Mononuclear cell (primary cell): ENCODE measurements at regions not wholly inside any gene's neighbourhood (a gene's known extent, or its start where the extent isn't known, plus 50 kb on each side); places are given as distances from the start of the nearest gene placed in this dataset.

Source experiments
- H3K27me3 ChIP-seq: 2 replicates; pipeline ENCODE4 v1.6.0; 2011; ENCODE audit warnings: low read length, control low read depth; ENCODE audit not compliant: insufficient read depth
- H3K4me1 ChIP-seq: 2 replicates; pipeline ENCODE4 v1.5.1; 2011; ENCODE audit warnings: mild to moderate bottlenecking, low read length, control low read depth; ENCODE audit not compliant: insufficient read depth
- H3K4me3 ChIP-seq: 2 replicates; pipeline ENCODE4 v1.5.1; 2011; ENCODE audit warnings: mild to moderate bottlenecking, low read length, moderate library complexity
- H3K9me3 ChIP-seq: 2 replicates; pipeline ENCODE4 v1.5.1; 2011; ENCODE audit warnings: low read depth, mild to moderate bottlenecking, control low read depth, low read length

DNA sequence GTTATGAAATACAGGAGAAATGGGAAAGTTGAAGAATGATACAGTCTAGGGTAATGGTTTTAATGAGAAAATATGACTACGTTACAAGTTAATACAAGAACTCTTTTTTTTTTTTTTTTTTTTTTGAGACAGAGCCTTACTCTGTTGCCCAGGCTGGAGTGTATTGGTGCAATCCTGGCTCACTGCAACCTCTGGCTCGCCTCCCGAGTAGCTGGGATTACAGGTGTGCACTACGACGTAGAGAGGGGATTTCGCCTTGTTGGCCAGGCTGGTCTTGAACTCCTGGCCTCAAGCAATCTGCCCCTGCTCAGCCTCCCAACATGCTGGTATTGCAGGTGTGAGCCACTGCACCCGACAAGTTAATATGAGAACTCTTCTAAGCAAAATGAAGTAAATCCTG, 77.1 kb upstream of the SELENOP start:
- Histone ChIP-seq H3K9me3 (no peaks in the 10 kb centered on the region), H3K27me3 (peaks cover 2% of the 10 kb centered on the region), H3K4me1 (no peaks in the 10 kb centered on the region), H3K4me3 (no peak overlapping the region)

GRCh38 chr5:42887575-42887974, 75.9 kb upstream of the SELENOP start:
- Histone ChIP-seq H3K9me3 (no peaks in the 10 kb centered on the region), H3K4me1 (no peaks in the 10 kb centered on the region), H3K4me3 (no peak overlapping the region), H3K27me3 (peaks cover 2% of the 10 kb centered on the region)

DNA sequence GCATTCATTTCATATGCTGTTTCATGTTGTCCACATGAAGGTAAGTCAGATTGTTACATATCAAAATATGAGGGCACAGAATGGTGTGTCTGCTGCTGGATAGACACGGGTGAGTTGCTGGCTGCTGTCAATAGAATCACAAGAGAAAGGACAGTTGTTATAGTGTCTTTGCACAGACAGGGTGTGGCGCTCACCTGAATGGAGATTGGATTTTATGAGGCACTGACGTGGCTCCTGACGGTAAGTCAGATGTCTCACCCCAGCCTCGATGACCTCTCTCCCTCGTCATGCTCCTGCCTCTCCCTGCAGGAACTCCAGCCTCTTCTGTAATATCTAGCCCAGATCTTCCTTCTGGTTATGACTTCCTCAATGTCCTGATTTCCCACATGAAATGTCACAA, 75.4 kb upstream of the SELENOP start:
- no peaks in the 10 kb centered on the region for H3K4me1 ChIP-seq
- no peaks in the 10 kb centered on the region for H3K9me3 ChIP-seq
- no peak overlapping the region for H3K4me3 ChIP-seq
- H3K27me3 ChIP-seq = peaks cover 2% of the 10 kb centered on the region

GRCh38 chr5:42886635-42887034, 74.9 kb upstream of the SELENOP start:
- H3K4me1 ChIP-seq = no peaks in the 10 kb centered on the region
- H3K9me3 ChIP-seq = no peaks in the 10 kb centered on the region
- peaks cover 2% of the 10 kb centered on the region for H3K27me3 ChIP-seq
- H3K4me3 ChIP-seq = no peak overlapping the region

DNA sequence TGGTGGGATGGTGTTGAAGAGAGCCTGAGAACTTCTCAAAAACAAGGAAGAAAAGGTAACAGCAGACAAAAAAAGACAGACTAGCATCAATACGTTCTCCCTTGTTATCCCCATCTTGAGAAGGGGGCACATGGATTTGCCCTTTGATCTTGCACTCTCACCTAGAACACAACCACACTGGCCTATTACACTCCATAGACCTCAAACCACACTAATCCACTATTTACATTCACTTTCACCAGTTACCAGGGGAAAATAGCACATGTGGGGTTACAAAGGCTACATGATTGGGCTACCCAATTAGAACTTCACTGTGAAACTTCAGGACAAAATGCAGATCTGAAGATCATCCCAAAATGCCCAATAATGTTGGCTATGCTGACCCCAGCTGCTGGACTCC, 72.6 kb upstream of the SELENOP start:
- Histone ChIP-seq H3K4me3 (no peak overlapping the region), H3K27me3 (peaks cover 2% of the 10 kb centered on the region), H3K4me1 (no peaks in the 10 kb centered on the region), H3K9me3 (no peaks in the 10 kb centered on the region)

DNA sequence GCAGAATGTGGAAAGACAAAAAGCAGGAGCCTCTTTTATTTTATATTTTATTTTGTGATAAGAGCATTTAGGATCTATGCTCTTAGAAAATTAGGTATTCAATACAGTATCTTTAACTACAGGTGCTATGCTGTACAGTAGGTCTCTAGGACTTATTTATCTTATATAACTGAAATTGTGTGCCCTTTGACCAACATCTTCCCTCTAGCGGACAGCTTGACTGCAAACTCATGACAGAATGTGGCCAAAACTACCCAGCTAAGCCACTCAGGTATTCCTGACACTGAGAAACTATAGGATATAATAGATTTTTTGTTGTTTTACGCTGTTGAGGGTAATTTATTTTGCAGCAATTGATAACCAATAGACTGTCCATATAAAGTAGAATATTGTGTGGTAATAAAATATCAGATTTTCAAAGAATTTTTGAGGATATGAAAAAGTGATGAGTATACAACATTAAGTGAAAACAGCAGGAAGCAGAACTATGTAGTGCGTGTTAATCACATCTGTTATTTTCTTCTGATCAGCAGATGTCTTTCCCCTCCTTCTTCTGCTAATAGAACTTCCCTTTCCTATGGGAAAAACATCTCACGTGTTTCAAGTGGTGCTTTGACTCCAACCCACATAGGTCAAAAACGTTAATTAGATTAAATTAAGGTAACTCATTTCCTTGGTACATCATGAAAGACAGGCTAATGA, 69.9 kb upstream of the SELENOP start:
- Histone ChIP-seq H3K27me3 (no peaks in the 10 kb centered on the region), H3K9me3 (no peaks in the 10 kb centered on the region), H3K4me3 (no peak overlapping the region), H3K4me1 (no peaks in the 10 kb centered on the region)

DNA sequence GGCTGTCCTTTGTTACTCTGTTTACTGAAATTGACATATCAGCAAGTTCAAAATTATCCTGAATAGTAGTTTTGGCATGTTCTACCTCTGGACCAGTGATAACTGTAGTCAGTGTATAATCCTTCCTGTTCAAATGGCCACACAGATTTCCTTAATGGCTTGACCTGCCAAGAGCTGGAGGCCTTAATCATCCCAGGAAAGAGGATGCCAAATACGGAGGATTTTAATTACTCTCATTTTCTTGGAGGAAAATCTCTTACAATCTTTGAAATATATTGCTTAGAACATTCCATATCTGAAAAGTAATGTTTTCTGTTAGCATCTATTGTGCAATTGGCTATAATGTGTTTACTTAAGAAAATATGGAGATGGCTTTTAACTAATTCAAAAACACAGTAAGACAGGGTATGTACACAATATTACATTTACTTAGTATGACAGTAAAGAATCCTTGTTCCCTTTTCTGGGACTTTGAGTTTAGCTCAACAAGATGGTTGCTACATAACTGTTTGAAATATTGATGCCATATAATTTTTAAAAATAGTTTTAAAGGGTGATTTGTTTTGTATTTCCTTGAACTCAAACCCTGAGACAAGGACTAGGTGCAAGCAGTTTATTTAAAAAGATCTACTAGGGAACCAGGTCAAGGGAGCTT, 68.9 kb upstream of the SELENOP start:
- Histone ChIP-seq H3K9me3 (no peaks in the 10 kb centered on the region), H3K4me1 (peaks cover 4% of the 10 kb centered on the region), H3K27me3 (no peaks in the 10 kb centered on the region), H3K4me3 (no peak overlapping the region)

- Histone ChIP-seq H3K27me3 (no peaks in the 10 kb centered on the region), H3K9me3 (no peaks in the 10 kb centered on the region), H3K4me1 (peaks cover 6% of the 10 kb centered on the region), H3K4me3 (no peak overlapping the region)
Measured at GRCh38 chr5:42879291-42879690, 67.6 kb upstream of the SELENOP start.

DNA sequence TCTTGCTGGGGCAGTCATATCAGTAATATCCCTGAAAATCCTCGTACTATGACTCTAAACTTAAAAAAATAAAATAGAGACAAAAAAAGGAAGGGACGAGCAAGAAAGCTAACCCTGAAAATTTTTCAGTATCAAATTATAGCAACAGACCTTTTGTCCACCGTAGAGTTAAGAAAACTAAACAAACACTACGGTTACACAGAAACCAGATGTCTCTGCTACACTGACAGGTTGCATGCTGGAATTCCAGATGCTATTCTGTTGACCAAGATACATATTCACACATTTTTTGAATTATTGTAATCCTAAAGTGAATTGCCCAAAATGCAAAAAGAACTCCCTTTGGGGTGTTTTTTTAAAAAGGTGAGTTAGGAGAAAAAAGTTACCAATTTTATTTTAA, 66.9 kb upstream of the SELENOP start:
- Histone ChIP-seq H3K4me3 (no peak overlapping the region), H3K9me3 (no peaks in the 10 kb centered on the region), H3K4me1 (peaks cover 6% of the 10 kb centered on the region), H3K27me3 (no peaks in the 10 kb centered on the region)

DNA sequence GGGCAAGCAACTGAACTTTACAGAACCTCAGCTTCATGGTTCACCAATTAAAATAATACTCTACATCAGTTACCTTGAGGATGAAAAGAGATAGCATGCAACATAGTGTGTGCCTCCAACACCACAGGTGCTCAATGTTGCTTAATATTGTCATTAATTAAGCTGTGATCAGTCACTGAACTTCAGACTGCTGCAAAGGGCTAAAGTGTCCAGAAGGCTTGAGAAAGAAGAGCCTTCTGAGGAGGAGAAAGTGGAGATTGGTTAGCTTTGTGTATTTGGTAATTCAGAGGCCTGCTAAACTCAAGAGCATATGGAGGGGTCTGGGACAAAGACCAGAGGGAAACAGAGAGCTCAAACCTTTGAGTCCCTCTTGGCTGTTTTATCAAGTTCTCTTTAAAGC, 66.3 kb upstream of the SELENOP start:
- Histone ChIP-seq H3K4me1 (peaks cover 6% of the 10 kb centered on the region), H3K9me3 (no peaks in the 10 kb centered on the region), H3K27me3 (no peaks in the 10 kb centered on the region), H3K4me3 (no peak overlapping the region)

DNA sequence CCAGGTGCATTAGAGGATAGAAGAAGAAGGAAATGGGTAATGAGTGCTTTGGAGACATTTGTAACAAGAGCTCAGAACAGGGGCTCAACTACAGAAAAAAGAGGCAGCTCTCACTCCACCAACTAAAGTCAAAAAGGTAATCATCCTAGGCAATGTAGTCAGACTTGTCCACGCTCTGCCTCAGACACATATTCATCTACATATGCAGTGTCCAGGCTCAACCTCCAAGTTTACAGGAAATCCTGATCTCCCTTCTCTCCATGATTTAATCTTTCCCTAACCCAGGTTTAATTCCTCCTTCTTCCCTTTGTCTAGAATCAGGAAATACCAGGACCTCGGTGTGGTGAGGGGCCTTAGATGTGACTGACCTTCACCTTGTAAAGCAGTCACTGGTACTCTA, 65.7 kb upstream of the SELENOP start:
- H3K9me3 ChIP-seq = no peaks in the 10 kb centered on the region
- H3K27me3 ChIP-seq = peaks cover 2% of the 10 kb centered on the region
- H3K4me1 ChIP-seq = peaks cover 6% of the 10 kb centered on the region
- no peak overlapping the region for H3K4me3 ChIP-seq

DNA sequence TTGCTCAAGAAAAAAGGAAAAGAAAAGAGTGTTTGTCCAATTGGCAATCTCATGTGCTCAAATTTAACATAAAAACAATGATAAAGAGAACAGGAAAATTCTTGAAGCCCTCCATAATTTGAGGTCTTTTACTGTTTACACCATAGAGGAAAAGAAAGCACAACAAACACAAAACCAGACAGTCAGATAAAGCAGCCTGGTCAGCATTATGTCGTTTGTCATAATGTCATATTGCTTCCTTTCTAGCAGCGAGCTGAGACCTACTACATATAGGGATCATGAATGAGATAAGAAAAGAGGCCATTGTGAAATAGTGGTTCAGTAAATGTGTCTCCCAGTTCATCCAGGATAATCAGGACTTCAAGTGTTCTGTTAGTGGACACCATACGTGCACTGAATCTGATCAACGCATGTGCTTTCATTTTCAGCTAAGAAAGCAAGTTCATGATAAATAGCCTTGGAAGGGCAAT, 64.7 kb upstream of the SELENOP start:
- peaks cover 6% of the 10 kb centered on the region for H3K4me1 ChIP-seq
- peaks cover 3% of the 10 kb centered on the region for H3K27me3 ChIP-seq
- no peaks in the 10 kb centered on the region for H3K9me3 ChIP-seq
- no peak overlapping the region for H3K4me3 ChIP-seq

GRCh38 chr5:42875785-42876374, 64.2 kb upstream of the SELENOP start:
- H3K4me1 ChIP-seq = peaks cover 6% of the 10 kb centered on the region
- H3K4me3 ChIP-seq = no peak overlapping the region
- H3K27me3 ChIP-seq = peaks cover 3% of the 10 kb centered on the region
- H3K9me3 ChIP-seq = no peaks in the 10 kb centered on the region

GRCh38 chr5:42875211-42875610, 63.5 kb upstream of the SELENOP start:
- no peak overlapping the region for H3K4me3 ChIP-seq
- H3K4me1 ChIP-seq = peaks cover 6% of the 10 kb centered on the region
- peaks cover 3% of the 10 kb centered on the region for H3K27me3 ChIP-seq
- no peaks in the 10 kb centered on the region for H3K9me3 ChIP-seq

DNA sequence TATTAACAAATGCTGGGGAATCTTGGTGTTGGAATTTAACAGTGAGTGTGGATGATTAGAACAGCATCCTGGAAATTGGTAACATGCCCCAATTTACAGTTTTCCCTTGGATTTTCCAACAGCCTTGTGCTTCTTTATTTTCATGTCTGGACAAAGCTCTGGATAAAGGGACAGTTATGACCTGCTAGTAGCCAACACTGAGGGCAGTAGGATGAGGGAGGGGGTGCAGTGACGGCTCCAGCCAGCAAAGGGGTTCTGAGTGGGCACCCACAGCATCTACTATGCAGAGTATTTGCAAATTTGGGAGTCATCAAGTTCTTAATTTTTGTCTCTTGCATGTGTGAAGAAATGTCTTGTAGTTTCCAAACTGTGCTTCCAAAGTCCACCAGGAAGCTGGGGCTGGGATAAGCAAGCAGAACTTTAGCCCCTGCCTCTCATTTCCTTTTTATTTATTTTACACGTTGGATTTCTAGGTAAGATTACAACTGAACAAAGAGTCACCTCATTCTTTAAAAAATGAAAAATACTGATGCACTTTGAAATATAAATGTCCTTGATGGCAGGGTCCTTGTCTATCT, 63.0 kb upstream of the SELENOP start:
- Histone ChIP-seq H3K4me3 (no peak overlapping the region), H3K4me1 (peaks cover 6% of the 10 kb centered on the region), H3K27me3 (peaks cover 3% of the 10 kb centered on the region), H3K9me3 (no peaks in the 10 kb centered on the region)
